ENCODE measurements at regions not wholly inside any gene's neighbourhood (a gene's known extent, or its start where the extent isn't known, plus 50 kb on each side); places are given as distances from the start of the nearest gene placed in this dataset.

GRCh38 chrX:76922100-76922499 is 494.6 kb downstream of the MAGEE1 start:
- TF ChIP-seq CTCF (IDR thresholded peaks at IDR 0.05; ENCODE audit: low read length) (no peak), EZH2 (IDR thresholded peaks at IDR 0.05; ENCODE audit: borderline replicate concordance, low read length) (no peak)

Measured in OCI-LY1 (cell line).